IMR-90 (cell line): ENCODE measurements at regions not wholly inside any gene's neighbourhood (a gene's known extent, or its start where the extent isn't known, plus 50 kb on each side); places are given as distances from the start of the nearest gene placed in this dataset.

ENCODE experiments used
- ATAC-seq: fragments of 200-7000 bp; cut with Tn5 transposase; 2 replicates; pipeline ENCODE4 v1.9.1; 2020; ENCODE audit warnings: low read depth, mild to moderate bottlenecking, moderate library complexity
- BruUV-seq: library from RNA; stranded (reverse); fragments of 400-500 nt; replicated peaks from 2 replicates; lab custom pipeline; 2021; lab: Mats Ljungman, UMichigan
- CTCF ChIA-PET: fragments of 300-600 bp; formaldehyde crosslinking; extraction: SDS; loops from one replicate; lab custom pipeline; 2021; ENCODE audit warnings: antibody characterized with exemption; lab: Yijun Ruan, JAX
- POLR2A ChIA-PET: fragments of 300-600 bp; sonication (Branson Sonifier 250); formaldehyde crosslinking; loops from one replicate; lab custom pipeline; 2022; ENCODE audit warnings: antibody characterized with exemption; ENCODE audit not compliant: unreplicated experiment; lab: Charles Lee
- DNase-seq: peaks from one replicate; pipeline ENCODE4 v3.0.0; 2013
- H2AFZ ChIP-seq: replicated peaks from 2 replicates; pipeline ENCODE3; 2013; ENCODE audit warnings: low read length, mild to moderate bottlenecking; ENCODE audit not compliant: poor library complexity
- H2AK5ac ChIP-seq: 2 replicates; pipeline ENCODE4 v1.6.1; 2013; ENCODE audit warnings: low read depth, low read length, inconsistent platforms
- H2AK9ac ChIP-seq: replicated peaks from 2 replicates; pipeline ENCODE3; 2013; ENCODE audit warnings: mild to moderate bottlenecking, low read depth, low read length, moderate library complexity; ENCODE audit not compliant: poor library complexity
- H2BK120ac ChIP-seq: 2 replicates; pipeline ENCODE4 v1.6.1; 2013; ENCODE audit warnings: low read depth, low read length, inconsistent platforms
- H2BK15ac ChIP-seq: 3 replicates; pipeline ENCODE4 v1.6.1; 2013; ENCODE audit warnings: low read depth, low read length, inconsistent platforms
- H2BK20ac ChIP-seq: 2 replicates; pipeline ENCODE4 v1.6.1; 2013; ENCODE audit warnings: low read depth, mild to moderate bottlenecking, inconsistent platforms, low read length, moderate library complexity
- H2BK5ac ChIP-seq: 2 replicates; pipeline ENCODE4 v1.6.1; 2013; ENCODE audit warnings: mild to moderate bottlenecking, low read depth, low read length, inconsistent platforms; ENCODE audit not compliant: poor library complexity, severe bottlenecking
- H3K14ac ChIP-seq: replicated peaks from 2 replicates; pipeline ENCODE4 v1.6.1; 2013; ENCODE audit warnings: low read depth, low read length, inconsistent platforms
- H3K18ac ChIP-seq: 2 replicates; pipeline ENCODE4 v1.6.1; 2013; ENCODE audit warnings: low read depth, low read length, control low read depth
- H3K23ac ChIP-seq: 2 replicates; pipeline ENCODE4 v1.6.1; 2013; ENCODE audit warnings: low read depth, low read length, inconsistent platforms
- H3K27ac ChIP-seq: 2 replicates; pipeline ENCODE4 v1.5.1; 2013; ENCODE audit warnings: mild to moderate bottlenecking, control low read depth, low read length; ENCODE audit not compliant: insufficient read depth
- H3K27me3 ChIP-seq: 2 replicates; pipeline ENCODE4 v1.6.1; 2013; ENCODE audit warnings: low read length; ENCODE audit not compliant: control insufficient read depth, insufficient read depth
- H3K36me3 ChIP-seq: 2 replicates; pipeline ENCODE4 v1.6.1; 2013; ENCODE audit warnings: low read length, mixed read lengths; ENCODE audit not compliant: control insufficient read depth, insufficient read depth
- H3K4ac ChIP-seq: 2 replicates; pipeline ENCODE4 v1.6.1; 2013; ENCODE audit warnings: low read depth, low read length, inconsistent platforms
- H3K4me1 ChIP-seq: 2 replicates; pipeline ENCODE4 v1.6.1; 2013; ENCODE audit warnings: low read length, mixed read lengths; ENCODE audit not compliant: control insufficient read depth, insufficient read depth
- H3K4me2 ChIP-seq: 2 replicates; pipeline ENCODE4 v1.6.1; 2013; ENCODE audit warnings: low read depth, mild to moderate bottlenecking, control low read depth, low read length, moderate library complexity
- H3K4me3 ChIP-seq: 2 replicates; pipeline ENCODE4 v1.5.1; 2013; ENCODE audit warnings: low read depth, mild to moderate bottlenecking, control low read depth, low read length, moderate library complexity; ENCODE audit not compliant: insufficient read depth
- H3K56ac ChIP-seq: 2 replicates; pipeline ENCODE4 v1.6.1; 2013; ENCODE audit warnings: low read length, inconsistent platforms; ENCODE audit not compliant: insufficient read depth; ENCODE audit errors: extremely low read depth
- H3K79me1 ChIP-seq, 2 experiments: 2 replicates each; pipeline ENCODE4 v1.6.1; 2013; ENCODE audit warnings: low read length in 2 of 2, inconsistent platforms in 1 of 2, low read depth in 1 of 2
- H3K9ac ChIP-seq: 2 replicates; pipeline ENCODE4 v1.6.1; 2013; ENCODE audit warnings: low read depth, low read length, control low read depth
- H3K9me1 ChIP-seq: 2 replicates; pipeline ENCODE4 v1.6.1; 2013; ENCODE audit warnings: low read length, inconsistent platforms; ENCODE audit not compliant: insufficient read depth
- H3K9me3 ChIP-seq: 2 replicates; pipeline ENCODE4 v1.6.1; 2013; ENCODE audit warnings: low read length; ENCODE audit not compliant: control insufficient read depth, insufficient read depth
- H4K20me1 ChIP-seq: 2 replicates; pipeline ENCODE4 v1.6.1; 2013; ENCODE audit warnings: low read length, inconsistent platforms; ENCODE audit not compliant: insufficient read depth
- H4K5ac ChIP-seq: 2 replicates; pipeline ENCODE4 v1.6.1; 2013; ENCODE audit warnings: mild to moderate bottlenecking, low read depth, low read length, control low read depth
- H4K8ac ChIP-seq, 2 experiments: 2 replicates each; pipeline ENCODE4 v1.6.1; 2013; ENCODE audit warnings: low read depth in 2 of 2, low read length in 2 of 2, control low read depth in 1 of 2, inconsistent platforms in 1 of 2
- H4K91ac ChIP-seq: 2 replicates; pipeline ENCODE4 v1.6.1; 2013; ENCODE audit warnings: low read depth, low read length, inconsistent platforms; ENCODE audit not compliant: insufficient read depth
- BHLHE40 ChIP-seq: fragments of 150-350 bp; IDR thresholded peaks from 2 replicates; pipeline ENCODE4 v1.6.1; 2016; ENCODE audit warnings: mild to moderate bottlenecking, low read depth, low read length
- CEBPB ChIP-seq: IDR thresholded peaks from 2 replicates; pipeline ENCODE4 v1.6.1; 2012; ENCODE audit warnings: low read depth, low read length, improper control_type of control experiment
- CTCF ChIP-seq: conservative IDR thresholded peaks from 2 replicates; pipeline ENCODE4 v1.5.1; 2012; ENCODE audit warnings: mild to moderate bottlenecking, low read depth, low read length, improper control_type of control experiment
- FOS ChIP-seq: fragments of 150-350 bp; IDR thresholded peaks from 2 replicates; pipeline ENCODE4 v1.6.1; 2016; ENCODE audit warnings: low read depth, low read length
- MAFK ChIP-seq: IDR thresholded peaks from 2 replicates; pipeline ENCODE4 v1.6.1; 2012; ENCODE audit warnings: low read depth, low read length, improper control_type of control experiment
- MAZ ChIP-seq: IDR thresholded peaks from 2 replicates; pipeline ENCODE4 v1.6.1; 2012; ENCODE audit warnings: low read depth, mild to moderate bottlenecking, low read length, improper control_type of control experiment, moderate library complexity, borderline replicate concordance
- MXI1 ChIP-seq: IDR thresholded peaks from 2 replicates; pipeline ENCODE4 v1.6.1; 2012; ENCODE audit warnings: low read depth, mild to moderate bottlenecking, low read length, moderate library complexity, borderline replicate concordance
- NFE2L2 ChIP-seq: fragments of 150-350 bp; IDR thresholded peaks from 2 replicates; pipeline ENCODE4 v1.6.1; 2016; ENCODE audit warnings: low read depth, mild to moderate bottlenecking, low read length
- POLR2A ChIP-seq: IDR thresholded peaks from 2 replicates; pipeline ENCODE4 v1.6.1; 2012; ENCODE audit warnings: mild to moderate bottlenecking, low read depth, low read length
- RAD21 ChIP-seq: IDR thresholded peaks from 2 replicates; pipeline ENCODE4 v1.6.1; 2012; ENCODE audit warnings: low read length, improper control_type of control experiment
- RCOR1 ChIP-seq: IDR thresholded peaks from 2 replicates; pipeline ENCODE4 v1.6.1; 2012; ENCODE audit warnings: mild to moderate bottlenecking, low read length, improper control_type of control experiment; ENCODE audit not compliant: insufficient replicate concordance
- RFX5 ChIP-seq: IDR thresholded peaks from 2 replicates; pipeline ENCODE4 v1.8.0; 2012; ENCODE audit warnings: low read depth, mild to moderate bottlenecking, low read length, moderate library complexity
- SMC3 ChIP-seq: fragments of 150-350 bp; IDR thresholded peaks from 2 replicates; pipeline ENCODE4 v1.6.1; 2016; ENCODE audit warnings: low read depth, mild to moderate bottlenecking, antibody characterized with exemption, low read length, moderate library complexity
- WGBS, 2 experiments: methylation state at CpG; one replicate each; pipeline versions ENCODE4 v1.1.5 to v1.1.7; 2013; ENCODE audit warnings: missing lambda C conversion rate in 2 of 2; ENCODE audit not compliant: insufficient read length in 1 of 2; ENCODE audit errors: extremely low coverage in 2 of 2; 5-methylcytosine and 5-hydroxymethylcytosine counted together
- dilution Hi-C: fragments of 300-500 bp; cut with HindIII; formaldehyde crosslinking; loops from one replicate; pipeline ENCODE4 v1.14.3; 2018; ENCODE audit warnings: low sequenced_read_pairs; ENCODE audit not compliant: unreplicated experiment
- in situ Hi-C: fragments of 300-500 bp; cut with MboI; formaldehyde crosslinking; loops from 3 replicates; pipeline ENCODE4 v1.14.3; 2019; ENCODE audit warnings: low sequenced_read_pairs, inconsistent platforms, mixed read lengths
- intact Hi-C: fragments of 100-400 bp; cut with micrococcal nuclease; formaldehyde crosslinking; loops from 2 replicates; pipeline ENCODE4 v1.10.0; 2022
- TF ChIP-seq, protein P1 (sequence below): fragments of 150-350 bp; IDR thresholded peaks from 2 replicates; pipeline ENCODE4 v1.6.1; 2016; ENCODE audit warnings: low read depth, mild to moderate bottlenecking, low read length, moderate library complexity, borderline replicate concordance

GRCh38 chr3:36652104-36652503, 112.2 kb downstream of the DCLK3 start:
- Histone ChIP-seq H3K36me3 (no peaks in the 10 kb centered on the region), H3K14ac (no peak overlapping the region), H3K4me3 (no peak overlapping the region), H4K5ac (no peak overlapping the region), H3K9ac (no peak overlapping the region), H3K27ac (no peak overlapping the region), H2AK9ac (no peak overlapping the region), H3K18ac (no peak overlapping the region; the same call in 1 of the 2 replicates), H3K56ac (no peak overlapping the region), H2BK5ac (no peak overlapping the region), H3K27me3 (no peaks in the 10 kb centered on the region), H3K23ac (no peak overlapping the region), H3K9me1 (peaks cover 6% of the 10 kb centered on the region; the same call in 1 of the 2 replicates), H4K8ac (no peak overlapping the region), H4K91ac (no peak overlapping the region), H4K20me1 (no peaks in the 10 kb centered on the region), H3K79me1 (no peaks in the 10 kb centered on the region), H3K9me3 (no peaks in the 10 kb centered on the region), H2BK20ac (no peak overlapping the region), H2AFZ (no peak overlapping the region), H3K4me1 (peaks cover 20% of the 10 kb centered on the region), H3K4me2 (no peak overlapping the region), H2AK5ac (no peak overlapping the region), H2BK15ac (no peak overlapping the region), H3K4ac (no peak overlapping the region), H2BK120ac (no peak overlapping the region)
- ATAC-seq, result no peak
- ChIA-PET POLR2A (no interaction called here), CTCF (no interaction called here)
- intact Hi-C loops, result no loop called here
- BruUV-seq, result no TSS peak
- DNase-seq, result no peak
- dilution Hi-C loops, result no loop called here
- TF ChIP-seq CEBPB (no peak), MAFK (no peak), RAD21 (no peak), POLR2A (no peak), CTCF (no peak), BHLHE40 (no peak), MXI1 (no peak), MAZ (no peak), SMC3 (no peak), RCOR1 (no peak), RFX5 (no peak), FOS (no peak), NFE2L2 (no peak)
- TF ChIP-seq, protein P1, sequence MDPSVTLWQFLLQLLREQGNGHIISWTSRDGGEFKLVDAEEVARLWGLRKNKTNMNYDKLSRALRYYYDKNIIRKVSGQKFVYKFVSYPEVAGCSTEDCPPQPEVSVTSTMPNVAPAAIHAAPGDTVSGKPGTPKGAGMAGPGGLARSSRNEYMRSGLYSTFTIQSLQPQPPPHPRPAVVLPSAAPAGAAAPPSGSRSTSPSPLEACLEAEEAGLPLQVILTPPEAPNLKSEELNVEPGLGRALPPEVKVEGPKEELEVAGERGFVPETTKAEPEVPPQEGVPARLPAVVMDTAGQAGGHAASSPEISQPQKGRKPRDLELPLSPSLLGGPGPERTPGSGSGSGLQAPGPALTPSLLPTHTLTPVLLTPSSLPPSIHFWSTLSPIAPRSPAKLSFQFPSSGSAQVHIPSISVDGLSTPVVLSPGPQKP, result no peak
- in situ Hi-C loops, result no loop called here
- WGBS, 2 experiments, result no CpG with 5 or more reads among the region's 1 CpG
